SK-N-SH (cell line): ENCODE measurements at regions not wholly inside any gene's neighbourhood (a gene's known extent, or its start where the extent isn't known, plus 50 kb on each side); places are given as distances from the start of the nearest gene placed in this dataset.

Experiments used
- CTCF ChIA-PET: fragments of 300-600, 350-600 bp; formaldehyde crosslinking; extraction: SDS; loops from one replicate; lab custom pipeline; 2021; lab: Yijun Ruan, JAX
- POLR2A ChIA-PET: fragments of 350-600 bp; sonication (Branson Sonifier 250); formaldehyde crosslinking; extraction: SDS; loops from one replicate; lab custom pipeline; 2020; ENCODE audit warnings: antibody characterized with exemption, inconsistent platforms; lab: Yijun Ruan, JAX
- DNase-seq: peaks from one replicate; pipeline ENCODE4 v3.0.0; 2012
- H2AFZ ChIP-seq: fragments of 200-600 bp; sonication (generic); 2 replicates; pipeline ENCODE4 v1.8.1; 2016; ENCODE audit warnings: antibody characterized with exemption, mild to moderate bottlenecking, low read depth
- H3F3A ChIP-seq: fragments of 200-600 bp; sonication (generic); replicated peaks from 2 replicates; pipeline ENCODE3; 2016; ENCODE audit warnings: antibody characterized with exemption, mild to moderate bottlenecking; ENCODE audit not compliant: insufficient read depth
- H3K27ac ChIP-seq, 2 experiments: fragments of 200-500 bp in 1 of 2; fragments of 200-600 bp in 1 of 2; sonication (Bioruptor generic) in 1 of 2; sonication (generic), shearing (Covaris generic) in 1 of 2; 2 replicates each; pipeline versions ENCODE4 v1.5.1 to v1.6.1; 2014 to 2016; ENCODE audit warnings: low read depth in 2 of 2, inconsistent platforms in 1 of 2, low read length in 1 of 2, mild to moderate bottlenecking in 1 of 2, mixed read lengths in 1 of 2
- H3K27me3 ChIP-seq: fragments of 200-600 bp; sonication (generic), shearing (Covaris generic); 2 replicates; pipeline ENCODE4 v1.6.1; 2016; ENCODE audit warnings: mixed run types; ENCODE audit not compliant: insufficient read depth
- H3K36me3 ChIP-seq, 2 experiments: fragments of 200-500 bp in 1 of 2; fragments of 200-600 bp in 1 of 2; sonication (Bioruptor generic) in 1 of 2; sonication (generic) in 1 of 2; replicated peaks in 1 of 2; 2 replicates each; pipeline versions ENCODE3 to v1.5.1; 2014 to 2016; ENCODE audit warnings: low read length in 1 of 2, mild to moderate bottlenecking in 1 of 2; ENCODE audit not compliant: insufficient read depth in 2 of 2, control insufficient read depth in 1 of 2
- H3K4me1 ChIP-seq, 2 experiments: fragments of 200-500 bp in 1 of 2; fragments of 200-600 bp in 1 of 2; sonication (Bioruptor generic) in 1 of 2; sonication (generic), shearing (Covaris generic) in 1 of 2; 2 replicates each; pipeline versions ENCODE4 v1.5.1 to v1.6.1; 2014 to 2016; ENCODE audit warnings: low read depth in 1 of 2, low read length in 1 of 2, mixed run types in 1 of 2; ENCODE audit not compliant: insufficient read depth in 2 of 2, control insufficient read depth in 1 of 2
- H3K4me2 ChIP-seq: fragments of 200-600 bp; sonication (generic), shearing (Covaris generic); 2 replicates; pipeline ENCODE4 v1.6.1; 2017; ENCODE audit warnings: mixed run types
- H3K4me3 ChIP-seq, 2 experiments: fragments of 200-500 bp in 1 of 2; fragments of 200-600 bp in 1 of 2; sonication (Bioruptor generic) in 1 of 2; sonication (generic), shearing (Covaris generic) in 1 of 2; 2 replicates each; pipeline versions ENCODE4 v1.5.1 to v1.8.1; 2014 to 2016; ENCODE audit warnings: low read depth in 2 of 2, inconsistent platforms in 1 of 2, low read length in 1 of 2, mild to moderate bottlenecking in 1 of 2, mixed read lengths in 1 of 2, moderate library complexity in 1 of 2
- H3K79me2 ChIP-seq: fragments of 200-600 bp; sonication (generic); 2 replicates; pipeline ENCODE4 v1.8.1; 2017; ENCODE audit warnings: mild to moderate bottlenecking; ENCODE audit not compliant: insufficient read depth
- H3K9ac ChIP-seq: fragments of 200-600 bp; sonication (generic); 2 replicates; pipeline ENCODE4 v1.6.1; 2017; ENCODE audit warnings: mixed run types
- H3K9me2 ChIP-seq: fragments of 200-600 bp; sonication (generic); 2 replicates; pipeline ENCODE4 v1.6.1; 2017; ENCODE audit warnings: mixed run types
- H3K9me3 ChIP-seq: fragments of 200-600 bp; sonication (generic); 2 replicates; pipeline ENCODE4 v1.6.1; 2017; ENCODE audit warnings: mixed run types, mild to moderate bottlenecking, moderate library complexity
- H4K20me1 ChIP-seq: fragments of 200-600 bp; sonication (generic); 2 replicates; pipeline ENCODE4 v1.6.1; 2017; ENCODE audit warnings: mild to moderate bottlenecking, mixed run types; ENCODE audit not compliant: insufficient read depth
- CHD2 ChIP-seq: fragments of 150-350 bp; IDR thresholded peaks from 2 replicates; pipeline ENCODE4 v1.6.1; 2018; ENCODE audit warnings: low read length; ENCODE audit not compliant: partially characterized antibody
- ELF1 ChIP-seq: IDR thresholded peaks from 2 replicates; pipeline ENCODE4 v1.4.0; 2012
- EP300 ChIP-seq, 2 experiments: IDR thresholded peaks; 2 replicates each; pipeline versions ENCODE4 v1.4.0 to v1.6.1; 2012; ENCODE audit warnings: borderline replicate concordance in 1 of 2, low read depth in 1 of 2, low read length in 1 of 2
- FOSL2 ChIP-seq: IDR thresholded peaks from 2 replicates; pipeline ENCODE4 v1.4.0; 2012; ENCODE audit warnings: low read depth, mild to moderate bottlenecking, moderate library complexity, borderline replicate concordance
- FOXJ3 ChIP-seq: sonication (generic); formaldehyde crosslinking; IDR thresholded peaks from 2 replicates; pipeline ENCODE4 v1.5.1; 2020; ENCODE audit warnings: mild to moderate bottlenecking, missing genetic modification reagents
- GABPA ChIP-seq: IDR thresholded peaks from 2 replicates; pipeline ENCODE4 v1.4.0; 2012; ENCODE audit warnings: low read depth, mild to moderate bottlenecking
- GATA2 ChIP-seq: sonication (generic); formaldehyde crosslinking; IDR thresholded peaks from 2 replicates; pipeline ENCODE4 v1.5.0; 2020; ENCODE audit warnings: mild to moderate bottlenecking, missing genetic modification reagents
- IRF3 ChIP-seq: fragments of 150-350 bp; IDR thresholded peaks from 2 replicates; pipeline ENCODE4 v1.6.1; 2016; ENCODE audit warnings: mild to moderate bottlenecking, low read depth, low read length
- MEF2A ChIP-seq: IDR thresholded peaks from 2 replicates; pipeline ENCODE4 v1.4.0; 2012; ENCODE audit warnings: low read depth, borderline replicate concordance
- MXI1 ChIP-seq: IDR thresholded peaks from 2 replicates; pipeline ENCODE4 v1.6.1; 2012; ENCODE audit warnings: mild to moderate bottlenecking, low read depth, low read length, improper control_type of control experiment
- NRF1 ChIP-seq: IDR thresholded peaks from 2 replicates; pipeline ENCODE4 v1.6.1; 2012; ENCODE audit warnings: low read depth, mild to moderate bottlenecking, low read length
- RAD21 ChIP-seq: IDR thresholded peaks from 2 replicates; pipeline ENCODE4 v1.6.1; 2012; ENCODE audit warnings: mild to moderate bottlenecking, low read length
- RCOR1 ChIP-seq: fragments of 150-350 bp; IDR thresholded peaks from 2 replicates; pipeline ENCODE4 v1.6.1; 2017; ENCODE audit warnings: antibody characterized with exemption, low read length
- REST ChIP-seq: IDR thresholded peaks from 2 replicates; pipeline ENCODE4 v1.6.1; 2012; ENCODE audit warnings: mild to moderate bottlenecking, low read depth, low read length, moderate library complexity
- RXRA ChIP-seq: IDR thresholded peaks from 2 replicates; pipeline ENCODE4 v1.4.0; 2012; ENCODE audit warnings: low read depth, mild to moderate bottlenecking, borderline replicate concordance
- SMC3 ChIP-seq: IDR thresholded peaks from 2 replicates; pipeline ENCODE4 v1.6.1; 2012; ENCODE audit warnings: low read depth, low read length, improper control_type of control experiment
- TAF1 ChIP-seq: IDR thresholded peaks from 2 replicates; pipeline ENCODE4 v1.6.1; 2012; ENCODE audit warnings: low read depth, mild to moderate bottlenecking, low read length, moderate library complexity, borderline replicate concordance
- TCF12 ChIP-seq: IDR thresholded peaks from 2 replicates; pipeline ENCODE4 v1.4.0; 2012
- YY1 ChIP-seq: IDR thresholded peaks from 2 replicates; pipeline ENCODE4 v1.4.0; 2012; ENCODE audit warnings: low read depth, mild to moderate bottlenecking
- ZBTB33 ChIP-seq: IDR thresholded peaks from 2 replicates; pipeline ENCODE4 v1.4.0; 2012; ENCODE audit warnings: low read depth, borderline replicate concordance
- WGBS: methylation state at CpG from one replicate; pipeline ENCODE4 v1.1.6; 2017; ENCODE audit warnings: low lambda C conversion rate; 5-methylcytosine and 5-hydroxymethylcytosine counted together
- TF ChIP-seq, protein P1 (sequence below): IDR thresholded peaks from 2 replicates; pipeline ENCODE4 v1.4.0; 2012; ENCODE audit warnings: low read depth, borderline replicate concordance

DNA sequence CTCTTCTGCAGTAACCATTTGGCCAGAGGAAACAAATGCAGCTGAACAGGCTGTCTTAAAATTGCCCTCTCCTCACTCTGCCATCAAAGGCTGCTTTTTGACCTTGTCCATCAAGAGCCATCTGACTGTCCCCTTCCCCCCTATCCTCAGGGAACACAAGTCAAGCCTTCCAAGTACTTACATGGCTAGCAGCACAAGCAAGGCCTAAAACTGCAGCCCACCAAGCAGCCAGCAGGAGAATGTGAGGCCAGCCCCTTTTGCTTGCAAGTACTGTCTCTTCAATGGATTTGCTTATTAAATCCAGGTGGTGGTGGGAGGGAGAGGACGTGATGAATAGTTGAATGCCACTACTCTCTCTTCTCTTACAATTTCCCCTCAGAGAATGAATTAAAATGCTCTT is 83.5 kb downstream of the HTR1A start (continued):
- TF ChIP-seq ZBTB33, result no peak
- TF ChIP-seq GABPA, result no peak
- no peak for TF ChIP-seq TCF12
- no peak for TF ChIP-seq ELF1
- no peak for TF ChIP-seq GATA2 (CRISPR knock-in tag)
- no peak for TF ChIP-seq NRF1

DNA sequence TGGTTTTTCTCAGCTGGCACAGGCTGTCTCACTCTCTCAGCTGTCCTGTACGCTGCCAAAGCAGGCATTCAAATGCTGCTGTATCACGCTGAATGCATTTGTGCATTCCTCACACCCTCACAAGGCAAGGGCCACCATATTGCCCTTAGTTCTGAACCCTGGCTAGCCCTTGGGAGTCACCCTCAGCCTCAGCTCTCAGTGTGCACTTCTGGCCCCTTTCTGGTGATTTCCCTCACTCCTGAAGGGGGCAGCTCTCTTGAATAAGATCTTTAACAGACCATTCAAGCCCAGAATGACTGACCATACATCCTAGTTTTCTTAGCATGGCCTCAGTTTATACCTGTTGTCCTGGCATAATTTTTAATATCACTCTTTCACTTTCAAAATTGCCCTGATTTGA is 84.3 kb downstream of the HTR1A start:
- Histone ChIP-seq H3K9me2 (no peaks in the 10 kb centered on the region), H4K20me1 (no peaks in the 10 kb centered on the region), H3K9me3 (no peaks in the 10 kb centered on the region), H3K36me3 (no peaks in the 10 kb centered on the region), H3K27ac (no peak overlapping the region), H2AFZ (no peak overlapping the region), H3K4me3 (no peak overlapping the region), H3K9ac (no peak overlapping the region), H3K27me3 (no peaks in the 10 kb centered on the region), H3K4me2 (no peak overlapping the region), H3F3A (no peaks in the 10 kb centered on the region), H3K4me1 (no peaks in the 10 kb centered on the region), H3K79me2 (no peaks in the 10 kb centered on the region)
- DNase-seq, result no peak
- WGBS, result 0% methylated on average over 2 of the region's 2 CpGs
- TF ChIP-seq REST (no peak), YY1 (no peak), RXRA (no peak), EP300 (IDR thresholded peaks at IDR 0.05; ENCODE audit: borderline replicate concordance in 1 of 2, low read depth in 1 of 2, low read length in 1 of 2) (no peak), TCF12 (no peak), FOXJ3 (CRISPR knock-in tag) (no peak), TAF1 (no peak), MXI1 (no peak), MEF2A (no peak), RCOR1 (no peak), ELF1 (no peak), GABPA (no peak), FOSL2 (no peak), SMC3 (no peak), IRF3 (no peak), RAD21 (no peak), CHD2 (no peak)
- TF ChIP-seq, protein P1, sequence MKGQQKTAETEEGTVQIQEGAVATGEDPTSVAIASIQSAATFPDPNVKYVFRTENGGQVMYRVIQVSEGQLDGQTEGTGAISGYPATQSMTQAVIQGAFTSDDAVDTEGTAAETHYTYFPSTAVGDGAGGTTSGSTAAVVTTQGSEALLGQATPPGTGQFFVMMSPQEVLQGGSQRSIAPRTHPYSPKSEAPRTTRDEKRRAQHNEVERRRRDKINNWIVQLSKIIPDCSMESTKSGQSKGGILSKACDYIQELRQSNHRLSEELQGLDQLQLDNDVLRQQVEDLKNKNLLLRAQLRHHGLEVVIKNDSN, result no peak
- CTCF ChIA-PET, result no interaction called here
- POLR2A ChIA-PET, result no interaction called here
